ENCODE measurements at regions not wholly inside any gene's neighbourhood (a gene's known extent, or its start where the extent isn't known, plus 50 kb on each side); places are given as distances from the start of the nearest gene placed in this dataset.
A peak's percentile ranks its signal among the peaks of the same experiment; 100 is the strongest.

DNA sequence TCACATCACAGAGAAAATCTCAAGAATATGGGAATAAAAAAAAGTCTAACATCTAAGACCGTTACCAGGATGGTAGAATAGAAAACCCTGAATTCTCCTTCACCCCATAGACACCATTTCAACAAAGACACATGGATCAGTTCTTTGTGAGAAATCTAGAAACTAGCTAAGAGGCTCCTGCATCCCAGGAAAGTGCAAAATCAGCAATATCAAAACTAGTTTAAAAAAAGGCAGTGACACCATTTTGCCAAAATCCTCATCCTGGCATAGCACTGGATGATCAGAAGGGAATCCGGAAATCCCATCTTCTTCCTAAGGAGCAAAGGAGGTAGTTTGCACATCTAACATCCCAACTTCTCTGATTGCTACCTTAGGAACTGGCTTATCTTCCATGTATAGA is 88.9 kb upstream of the MAGEE2 start:
- Histone ChIP-seq H2AFZ (replicated peaks; ENCODE audit: low read length, poor library complexity) (no peak overlapping the region), H2AK5ac (ENCODE audit: low read depth, low read length) (no peak overlapping the region), H3K14ac (replicated peaks; ENCODE audit: low read depth, low read length) (no peak overlapping the region), H2AK9ac (replicated peaks; ENCODE audit: low read depth, low read length, poor library complexity) (no peak overlapping the region), H3K4me1 (ENCODE audit: control insufficient read depth, insufficient read depth, low read length) (no peaks in the 10 kb centered on the region), H3K4me2 (ENCODE audit: low read depth, low read length) (no peak overlapping the region), H3K79me1 (ENCODE audit: low read depth in 1 of 2, low read length in 2 of 2) (no peaks in the 10 kb centered on the region), H3K23ac (ENCODE audit: low read depth, low read length) (no peak overlapping the region), H3K9ac (ENCODE audit: low read depth, low read length) (no peak overlapping the region), H2BK120ac (ENCODE audit: low read depth, low read length) (no peak overlapping the region), H3K18ac (ENCODE audit: low read depth, low read length) (no peak overlapping the region), H3K9me3 (ENCODE audit: control insufficient read depth, insufficient read depth, low read length) (no peaks in the 10 kb centered on the region; the same call in 1 of the 2 replicates), H2BK20ac (ENCODE audit: low read depth, low read length) (no peak overlapping the region), H3K9me1 (ENCODE audit: insufficient read depth, low read length) (no peaks in the 10 kb centered on the region), H4K5ac (ENCODE audit: low read depth, low read length) (no peak overlapping the region), H3K27me3 (ENCODE audit: control insufficient read depth, insufficient read depth, low read length) (no peaks in the 10 kb centered on the region; the same call in 1 of the 2 replicates), H3K56ac (ENCODE audit: extremely low read depth, insufficient read depth, low read length) (no peak overlapping the region), H4K8ac (ENCODE audit: low read depth in 2 of 2, low read length in 2 of 2) (no peak overlapping the region), H3K4ac (ENCODE audit: low read depth, low read length) (no peak overlapping the region), H3K27ac (ENCODE audit: insufficient read depth, low read length) (no peak overlapping the region), H4K91ac (ENCODE audit: insufficient read depth, low read depth, low read length) (no peak overlapping the region), H4K20me1 (ENCODE audit: insufficient read depth, low read length) (no peaks in the 10 kb centered on the region), H2BK15ac (ENCODE audit: low read depth, low read length) (no peak overlapping the region), H3K36me3 (ENCODE audit: control insufficient read depth, insufficient read depth, low read length) (no peaks in the 10 kb centered on the region), H2BK5ac (ENCODE audit: low read depth, low read length, poor library complexity, severe bottlenecking) (no peak overlapping the region), H3K4me3 (ENCODE audit: insufficient read depth, low read depth, low read length) (no peak overlapping the region)
- DNase-seq = no peak
- dilution Hi-C loops (cut with HindIII; ENCODE audit: low sequenced_read_pairs, unreplicated experiment) (no loop called here), in situ Hi-C loops (cut with MboI; ENCODE audit: low sequenced_read_pairs) (no loop called here), intact Hi-C loops (cut with micrococcal nuclease) (no loop called here)
- TF ChIP-seq CHD1 (IDR thresholded peaks at IDR 0.05; ENCODE audit: low read depth, low read length) = no peak
- TF ChIP-seq, protein P1, sequence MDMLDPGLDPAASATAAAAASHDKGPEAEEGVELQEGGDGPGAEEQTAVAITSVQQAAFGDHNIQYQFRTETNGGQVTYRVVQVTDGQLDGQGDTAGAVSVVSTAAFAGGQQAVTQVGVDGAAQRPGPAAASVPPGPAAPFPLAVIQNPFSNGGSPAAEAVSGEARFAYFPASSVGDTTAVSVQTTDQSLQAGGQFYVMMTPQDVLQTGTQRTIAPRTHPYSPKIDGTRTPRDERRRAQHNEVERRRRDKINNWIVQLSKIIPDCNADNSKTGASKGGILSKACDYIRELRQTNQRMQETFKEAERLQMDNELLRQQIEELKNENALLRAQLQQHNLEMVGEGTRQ (IDR thresholded peaks at IDR 0.05; ENCODE audit: low read depth, low read length) = no peak
- TF ChIP-seq MAFK (IDR thresholded peaks at IDR 0.05; ENCODE audit: low read depth, low read length) = peak; percentile 80
- TF ChIP-seq BHLHE40 (IDR thresholded peaks at IDR 0.05; ENCODE audit: low read depth, low read length) = no peak
- BruUV-seq (replicated peaks) = no TSS peak
- ATAC-seq (ENCODE audit: low read depth) = no peak
- no CpG with 5 or more reads among the region's 2 CpGs for WGBS, 2 experiments (ENCODE audit: extremely low coverage in 2 of 2, insufficient read length in 1 of 2)
- CTCF ChIA-PET = no interaction called here
- POLR2A ChIA-PET (ENCODE audit: unreplicated experiment) = interaction anchor here (0.5 kb wide), 1 partner anchor 14 kb away, joined by 4 read pairs; no protein-coding TSS in a partner anchor

All from IMR-90 (cell line).